Caco-2 (cell line): ENCODE measurements at regions not wholly inside any gene's neighbourhood (a gene's known extent, or its start where the extent isn't known, plus 50 kb on each side); places are given as distances from the start of the nearest gene placed in this dataset.

Source experiments
- BruUV-seq: library from RNA; stranded (reverse); fragments of 400-500 nt; replicated peaks from 2 replicates; lab custom pipeline; 2021; lab: Mats Ljungman, UMichigan
- CTCF ChIA-PET: fragments of 300-600 bp; sonication (Branson Sonifier 250); formaldehyde crosslinking; loops from one replicate; lab custom pipeline; 2022; ENCODE audit warnings: antibody characterized with exemption; lab: Charles Lee
- POLR2A ChIA-PET: fragments of 300-600 bp; sonication (Branson Sonifier 250); formaldehyde crosslinking; loops from one replicate; lab custom pipeline; 2022; ENCODE audit warnings: antibody characterized with exemption; lab: Charles Lee
- DNase-seq, 2 experiments: peaks; one replicate each; pipeline versions ENCODE4 v3.0.0 to v3.0.0-alpha.2; 2020 to 2022
- H3K27me3 ChIP-seq: replicated peaks from 2 replicates; pipeline ENCODE4 v1.6.0; 2011; ENCODE audit warnings: low read length; ENCODE audit not compliant: control insufficient read depth, insufficient read depth
- H3K36me3 ChIP-seq: 2 replicates; pipeline ENCODE4 v1.5.1; 2011; ENCODE audit warnings: low read length; ENCODE audit not compliant: control insufficient read depth, insufficient read depth
- H3K4me1 ChIP-seq: fragments of 250-450 bp; sonication (Bioruptor Pico); 2 replicates; pipeline ENCODE4 v1.5.1; 2020; ENCODE audit warnings: mild to moderate bottlenecking
- H3K4me3 ChIP-seq: 2 replicates; pipeline ENCODE4 v1.5.1; 2011; ENCODE audit warnings: low read depth, mild to moderate bottlenecking, control low read depth, low read length
- H3K9me3 ChIP-seq: fragments of 250-450 bp; sonication (Bioruptor Pico); 2 replicates; pipeline ENCODE4 v1.5.1; 2020; ENCODE audit warnings: mild to moderate bottlenecking, moderate library complexity
- H3K27ac Mint-ChIP-seq: one replicate; pipeline ENCODE4 v1.8.0; 2022; ENCODE audit warnings: mixed read lengths; ENCODE audit not compliant: unreplicated experiment
- H3K27me3 Mint-ChIP-seq: one replicate; pipeline ENCODE4 v1.8.0; 2022; ENCODE audit warnings: mixed read lengths; ENCODE audit not compliant: insufficient read depth, unreplicated experiment
- H3K36me3 Mint-ChIP-seq: one replicate; pipeline ENCODE4 v1.8.0; 2022; ENCODE audit warnings: mild to moderate bottlenecking, mixed read lengths; ENCODE audit not compliant: insufficient read depth, unreplicated experiment
- H3K4me1 Mint-ChIP-seq: one replicate; pipeline ENCODE4 v1.8.0; 2022; ENCODE audit warnings: low read depth, mixed read lengths; ENCODE audit not compliant: unreplicated experiment
- H3K4me3 Mint-ChIP-seq: one replicate; pipeline ENCODE4 v1.8.0; 2022; ENCODE audit warnings: mild to moderate bottlenecking, moderate library complexity, mixed read lengths; ENCODE audit not compliant: unreplicated experiment
- H3K9me3 Mint-ChIP-seq: one replicate; pipeline ENCODE4 v1.8.0; 2022; ENCODE audit warnings: mixed read lengths; ENCODE audit not compliant: unreplicated experiment
- intact Hi-C: fragments of 100-400 bp; cut with micrococcal nuclease; formaldehyde crosslinking; loops from one replicate; pipeline ENCODE4 v1.10.0; 2022; ENCODE audit not compliant: unreplicated experiment
- TF ChIP-seq, protein P1 (sequence below), 2 experiments: fragments of 200-600 bp in 1 of 2; IDR thresholded peaks; 1 replicate in 1 of 2; 2 replicates in 1 of 2; pipeline versions ENCODE4 v1.5.1 to v1.8.0; 2011 to 2022; ENCODE audit warnings: antibody characterized with exemption in 1 of 2, control low read depth in 1 of 2, inconsistent platforms in 1 of 2, low read depth in 1 of 2, low read length in 1 of 2, mild to moderate bottlenecking in 1 of 2, moderate library complexity in 1 of 2; ENCODE audit not compliant: insufficient read depth in 1 of 2, severe bottlenecking in 1 of 2, unreplicated experiment in 1 of 2

DNA sequence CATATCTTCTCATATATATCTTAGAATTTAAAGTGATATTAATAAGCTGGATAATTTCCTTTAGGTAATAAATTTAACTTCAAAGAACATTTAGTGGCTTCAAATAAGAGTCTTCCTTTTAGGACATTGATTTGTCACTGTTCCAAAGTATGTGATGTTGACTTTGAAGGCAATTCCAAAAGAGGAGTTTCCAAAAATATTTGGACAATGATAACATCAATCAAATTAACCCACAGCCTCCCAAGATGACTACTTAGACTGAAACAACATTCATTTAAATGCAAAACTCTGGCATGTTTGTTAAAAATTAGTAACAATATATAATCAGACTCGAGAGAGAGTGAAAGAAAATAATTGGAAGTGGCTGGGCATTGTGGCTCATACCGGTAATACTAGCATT, 211.1 kb downstream of the OGFRL1 start:
- CTCF ChIA-PET = no interaction called here
- Histone ChIP-seq H3K4me3 (no peak overlapping the region), H3K9me3 (no peaks in the 10 kb centered on the region), H3K4me1 (peaks cover 55% of the 10 kb centered on the region), H3K36me3 (no peaks in the 10 kb centered on the region), H3K27me3 (no peaks in the 10 kb centered on the region)
- no peak for DNase-seq
- Mint-ChIP-seq H3K4me3 (no peak overlapping the region), H3K27ac (peak overlapping the region; percentile 25), H3K9me3 (no peaks in the 10 kb centered on the region), H3K36me3 (no peaks in the 10 kb centered on the region), H3K4me1 (peaks cover 19% of the 10 kb centered on the region), H3K27me3 (no peaks in the 10 kb centered on the region)
- intact Hi-C loops = loop anchor here (10.0 kb wide), 1 partner anchor 45 kb away; no protein-coding TSS in a partner anchor
- no TSS peak for BruUV-seq
- POLR2A ChIA-PET = interaction anchor here (0.6 kb wide), 1 partner anchor 10 kb away, joined by 6 read pairs; no protein-coding TSS in a partner anchor
- TF ChIP-seq, protein P1, sequence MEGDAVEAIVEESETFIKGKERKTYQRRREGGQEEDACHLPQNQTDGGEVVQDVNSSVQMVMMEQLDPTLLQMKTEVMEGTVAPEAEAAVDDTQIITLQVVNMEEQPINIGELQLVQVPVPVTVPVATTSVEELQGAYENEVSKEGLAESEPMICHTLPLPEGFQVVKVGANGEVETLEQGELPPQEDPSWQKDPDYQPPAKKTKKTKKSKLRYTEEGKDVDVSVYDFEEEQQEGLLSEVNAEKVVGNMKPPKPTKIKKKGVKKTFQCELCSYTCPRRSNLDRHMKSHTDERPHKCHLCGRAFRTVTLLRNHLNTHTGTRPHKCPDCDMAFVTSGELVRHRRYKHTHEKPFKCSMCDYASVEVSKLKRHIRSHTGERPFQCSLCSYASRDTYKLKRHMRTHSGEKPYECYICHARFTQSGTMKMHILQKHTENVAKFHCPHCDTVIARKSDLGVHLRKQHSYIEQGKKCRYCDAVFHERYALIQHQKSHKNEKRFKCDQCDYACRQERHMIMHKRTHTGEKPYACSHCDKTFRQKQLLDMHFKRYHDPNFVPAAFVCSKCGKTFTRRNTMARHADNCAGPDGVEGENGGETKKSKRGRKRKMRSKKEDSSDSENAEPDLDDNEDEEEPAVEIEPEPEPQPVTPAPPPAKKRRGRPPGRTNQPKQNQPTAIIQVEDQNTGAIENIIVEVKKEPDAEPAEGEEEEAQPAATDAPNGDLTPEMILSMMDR (IDR thresholded peaks at IDR 0.05; ENCODE audit: insufficient read depth in 1 of 2, low read depth in 1 of 2, low read length in 1 of 2, severe bottlenecking in 1 of 2, unreplicated experiment in 1 of 2) = no peak

DNA sequence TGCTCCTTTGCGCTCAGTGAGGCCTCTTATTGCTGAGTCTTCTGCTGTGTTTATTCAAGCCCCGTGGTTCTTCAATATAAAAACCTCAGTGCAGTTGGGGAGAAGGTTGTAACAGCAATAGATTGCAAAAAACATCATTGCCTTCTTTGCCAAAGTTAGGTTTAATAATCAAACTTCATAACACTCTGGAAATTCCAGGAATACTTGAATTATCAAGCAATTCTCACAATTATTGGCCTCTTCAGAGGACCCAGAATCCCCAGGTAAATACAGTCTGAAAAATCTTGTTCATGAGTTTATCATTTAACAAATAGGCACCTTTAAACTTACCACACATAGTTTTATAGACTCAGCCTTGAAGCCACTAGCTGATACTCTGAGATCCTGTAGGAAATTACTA, 213.6 kb downstream of the OGFRL1 start:
- ChIA-PET POLR2A (no interaction called here), CTCF (no interaction called here)
- Histone ChIP-seq H3K4me1 (peaks cover 48% of the 10 kb centered on the region), H3K36me3 (no peaks in the 10 kb centered on the region), H3K27me3 (no peaks in the 10 kb centered on the region), H3K4me3 (no peak overlapping the region), H3K9me3 (no peaks in the 10 kb centered on the region)
- BruUV-seq = no TSS peak
- TF ChIP-seq, protein P1 (IDR thresholded peaks at IDR 0.05; ENCODE audit: insufficient read depth in 1 of 2, low read depth in 1 of 2, low read length in 1 of 2, severe bottlenecking in 1 of 2, unreplicated experiment in 1 of 2) = no peak
- DNase-seq = no peak
- intact Hi-C loops = loop anchor here (1.0 to 10.0 kb wide), 2 partner anchors 12 to 47 kb away; no protein-coding TSS in a partner anchor
- H3K9me3 Mint-ChIP-seq = no peaks in the 10 kb centered on the region
- H3K36me3 Mint-ChIP-seq = no peaks in the 10 kb centered on the region
- H3K27ac Mint-ChIP-seq = peak overlapping the region; percentile 89
- H3K4me1 Mint-ChIP-seq = peaks cover 25% of the 10 kb centered on the region
- peak overlapping the region; percentile 36 for H3K4me3 Mint-ChIP-seq
- no peaks in the 10 kb centered on the region for H3K27me3 Mint-ChIP-seq

DNA sequence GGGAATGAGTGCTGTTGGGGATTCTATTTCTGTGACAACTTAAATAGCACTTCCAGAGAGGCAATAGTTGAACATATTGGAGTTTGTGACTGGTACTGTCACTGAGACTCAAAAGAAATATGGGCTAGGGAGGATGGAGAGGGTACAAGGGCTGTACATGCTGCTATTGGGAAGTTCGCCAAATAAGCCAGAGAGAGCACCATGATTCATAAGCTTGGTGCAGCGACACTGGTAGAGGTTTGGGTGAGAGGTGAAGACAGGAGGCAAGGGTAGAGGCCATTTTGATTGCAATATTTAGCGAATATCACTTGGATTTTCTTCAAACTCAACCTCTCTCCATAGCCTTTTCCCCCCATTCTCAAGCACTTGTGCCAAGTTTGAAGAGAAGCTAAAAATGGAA, 214.3 kb downstream of the OGFRL1 start:
- Histone ChIP-seq H3K4me3 (no peak overlapping the region), H3K9me3 (no peaks in the 10 kb centered on the region), H3K27me3 (no peaks in the 10 kb centered on the region), H3K36me3 (no peaks in the 10 kb centered on the region), H3K4me1 (peaks cover 48% of the 10 kb centered on the region)
- Mint-ChIP-seq H3K27me3 (no peaks in the 10 kb centered on the region), H3K9me3 (no peaks in the 10 kb centered on the region), H3K4me1 (peaks cover 25% of the 10 kb centered on the region), H3K4me3 (no peak overlapping the region), H3K27ac (no peak overlapping the region), H3K36me3 (no peaks in the 10 kb centered on the region)
- TF ChIP-seq, protein P1 (IDR thresholded peaks at IDR 0.05; ENCODE audit: insufficient read depth in 1 of 2, low read depth in 1 of 2, low read length in 1 of 2, severe bottlenecking in 1 of 2, unreplicated experiment in 1 of 2) = no peak
- no peak for DNase-seq
- BruUV-seq = no TSS peak
- ChIA-PET CTCF (interaction anchor here (0.9 kb wide), 1 partner anchor 13 kb away, joined by 3 read pairs; no protein-coding TSS in a partner anchor), POLR2A (no interaction called here)
- intact Hi-C loops = loop anchor here (1.0 to 10.0 kb wide), 2 partner anchors 13 to 48 kb away; no protein-coding TSS in a partner anchor
